Stimulated activated naive CD8-positive, alpha-beta T cell treated with anti-CD3 and anti-CD28 coated beads, Interleukin-15, amount 100 ng/mL, for 72 hours (primary cell): ENCODE measurements at regions not wholly inside any gene's neighbourhood (a gene's known extent, or its start where the extent isn't known, plus 50 kb on each side); places are given as distances from the start of the nearest gene placed in this dataset.
"Not testable (repeated sequence)": the region's sequence is repeated elsewhere in the genome, so short reads cannot be mapped to it uniquely, and the experiment has no call there.

Experiments used
- ATAC-seq: fragments of 150-1000 bp; cut with Tn5 transposase; 2 replicates; pipeline ENCODE4 v1.10.0; 2021; ENCODE audit warnings: mild to moderate bottlenecking, moderate library complexity
- DNase-seq, 2 donors: peaks; one replicate each; pipeline ENCODE4 v3.0.0; 2021 to 2022
- H3K27ac Mint-ChIP-seq, 2 donors: one replicate each; pipeline ENCODE4 v1.8.0; 2022; ENCODE audit warnings: mild to moderate bottlenecking in 2 of 2, mixed read lengths in 2 of 2, moderate library complexity in 2 of 2
- H3K27me3 Mint-ChIP-seq: one replicate; pipeline ENCODE4 v1.8.0; 2022; ENCODE audit warnings: mixed read lengths
- H3K4me1 Mint-ChIP-seq: one replicate; pipeline ENCODE4 v1.8.0; 2022; ENCODE audit warnings: mild to moderate bottlenecking, mixed read lengths
- H3K4me3 Mint-ChIP-seq, 2 donors: one replicate each; pipeline ENCODE4 v1.8.0; 2022; ENCODE audit warnings: mild to moderate bottlenecking in 2 of 2, mixed read lengths in 2 of 2, moderate library complexity in 1 of 2
- H3K9me3 Mint-ChIP-seq, 2 donors: one replicate each; pipeline ENCODE4 v1.8.0; 2022; ENCODE audit warnings: mixed read lengths in 2 of 2

DNA sequence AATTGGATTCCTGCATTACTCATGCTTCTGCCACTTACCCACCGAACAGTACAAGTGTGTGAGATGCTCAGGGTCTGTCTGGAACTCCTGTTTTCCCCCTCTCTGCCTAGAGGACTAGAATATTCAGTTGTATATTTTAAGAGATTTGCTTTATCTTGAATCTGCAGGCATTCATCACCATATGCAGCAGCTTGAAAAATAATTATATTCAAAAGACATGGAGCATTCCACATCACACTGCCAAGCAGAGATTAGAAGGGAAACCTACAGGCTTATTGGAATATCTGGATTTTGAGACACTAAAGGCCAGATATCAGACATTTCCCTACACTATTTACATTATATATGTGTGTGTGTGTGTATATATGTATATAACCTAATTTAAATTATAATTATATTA, 382.8 kb upstream of the POM121L12 start:
- Mint-ChIP-seq H3K4me3 (no peak overlapping the region), H3K9me3 (peaks cover 0 to 7% of the 10 kb centered on the region in 2 donors), H3K27ac (no peak overlapping the region), H3K27me3 (no peaks in the 10 kb centered on the region), H3K4me1 (no peaks in the 10 kb centered on the region)
- no peak for DNase-seq
- no peak for ATAC-seq

- peaks cover 5 to 14% of the 10 kb centered on the region in 2 donors for H3K9me3 Mint-ChIP-seq
- H3K27me3 Mint-ChIP-seq, result no peaks in the 10 kb centered on the region
- DNase-seq, result no peak
- no peak overlapping the region for H3K4me3 Mint-ChIP-seq
- no peaks in the 10 kb centered on the region for H3K4me1 Mint-ChIP-seq
- no peak overlapping the region for H3K27ac Mint-ChIP-seq
- no peak for ATAC-seq
Observed at GRCh38 chr7:52648872-52649271, 386.6 kb upstream of the POM121L12 start.

- Mint-ChIP-seq H3K27me3 (no peaks in the 10 kb centered on the region), H3K4me3 (no peak overlapping the region), H3K27ac (no peak overlapping the region), H3K9me3 (peaks cover 5 to 13% of the 10 kb centered on the region in 2 donors), H3K4me1 (no peaks in the 10 kb centered on the region)
- ATAC-seq (no peak), DNase-seq (no peak)
Observed at GRCh38 chr7:52647046-52647445, 388.4 kb upstream of the POM121L12 start.

DNA sequence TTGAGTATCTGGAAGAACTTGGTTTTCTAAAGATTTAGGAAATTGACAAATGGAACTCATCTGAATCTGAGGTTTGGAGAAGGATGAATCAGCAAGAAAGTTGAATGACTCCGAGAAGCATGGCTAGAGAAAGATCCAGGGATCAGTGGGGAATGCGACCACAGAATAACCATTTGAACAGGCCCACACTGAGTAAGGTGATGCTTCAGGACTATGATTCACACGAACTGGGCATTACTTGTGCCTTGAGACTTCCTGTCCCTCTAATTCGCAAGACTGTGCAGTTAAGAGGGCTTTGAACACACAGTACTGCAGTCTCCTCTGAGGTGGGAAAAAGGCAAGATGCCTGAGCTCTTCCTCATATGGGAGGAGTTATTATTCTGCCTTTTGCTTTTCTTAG, 395.5 kb upstream of the POM121L12 start:
- DNase-seq, result no peak
- Mint-ChIP-seq H3K4me1 (no peaks in the 10 kb centered on the region), H3K27ac (no peak overlapping the region), H3K9me3 (peaks cover 5 to 14% of the 10 kb centered on the region in 2 donors), H3K27me3 (no peaks in the 10 kb centered on the region), H3K4me3 (no peak overlapping the region)
- no peak for ATAC-seq

GRCh38 chr7:52639126-52639525, 396.3 kb upstream of the POM121L12 start:
- H3K4me1 Mint-ChIP-seq, result no peaks in the 10 kb centered on the region

DNA sequence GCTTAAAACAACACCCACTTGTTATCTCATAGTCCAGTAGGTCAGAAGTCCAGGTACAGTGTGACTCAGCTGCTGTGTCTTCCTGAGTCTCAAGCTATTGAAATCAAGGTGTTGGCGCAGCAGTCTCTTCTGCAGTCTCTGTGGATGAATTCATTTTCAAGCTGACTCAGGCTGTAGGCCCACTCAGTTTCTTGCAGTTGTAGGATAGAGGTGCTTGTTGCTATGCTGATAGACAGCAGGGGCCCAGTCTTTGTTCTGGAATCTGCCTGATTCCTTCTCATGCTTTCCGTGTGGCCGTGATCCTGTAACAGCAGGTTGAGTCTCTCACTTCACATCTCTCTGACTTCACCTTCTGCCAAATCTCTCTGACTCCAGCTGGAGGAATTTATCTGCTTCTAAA, 400.4 kb upstream of the POM121L12 start:
- Mint-ChIP-seq H3K9me3 (peaks cover 8 to 10% of the 10 kb centered on the region in 2 donors), H3K4me3 (no peak overlapping the region), H3K4me1 (no peaks in the 10 kb centered on the region), H3K27me3 (no peaks in the 10 kb centered on the region), H3K27ac (no peak overlapping the region)
- no peak for ATAC-seq
- DNase-seq, result no peak

More at GRCh38 chr7:52639126-52639525, 396.3 kb upstream of the POM121L12 start:
- Mint-ChIP-seq H3K4me3 (no peak overlapping the region), H3K27ac (no peak overlapping the region), H3K9me3 (peaks cover 5 to 14% of the 10 kb centered on the region in 2 donors), H3K27me3 (no peaks in the 10 kb centered on the region)
- DNase-seq, result no peak
- no peak for ATAC-seq

DNA sequence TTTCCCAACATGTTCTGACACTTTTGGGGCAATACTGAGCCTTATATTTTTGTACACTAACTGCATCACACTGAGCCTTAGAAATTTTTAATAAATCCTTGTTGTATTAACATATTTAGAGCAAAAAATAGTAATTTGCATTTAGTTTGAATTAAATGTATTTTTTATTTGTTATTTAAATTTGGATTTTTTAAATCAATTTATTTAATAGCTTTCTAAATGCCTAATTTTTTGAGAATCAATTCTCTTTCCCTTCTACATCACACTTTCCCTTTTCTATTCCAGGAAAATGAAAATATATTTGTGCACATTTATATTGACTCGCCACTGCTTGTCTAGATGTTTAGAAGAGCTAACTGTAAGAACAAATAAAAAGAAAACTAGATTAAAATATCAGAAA, 414.6 kb upstream of the POM121L12 start:
- Mint-ChIP-seq H3K9me3 (peaks cover 0 to 2% of the 10 kb centered on the region in 2 donors), H3K4me3 (no peak overlapping the region), H3K27me3 (no peaks in the 10 kb centered on the region), H3K4me1 (no peaks in the 10 kb centered on the region), H3K27ac (no peak overlapping the region)
- DNase-seq (no peak), ATAC-seq (no peak)

- Mint-ChIP-seq H3K27me3 (no peaks in the 10 kb centered on the region), H3K4me1 (no peaks in the 10 kb centered on the region), H3K27ac (no peak overlapping the region), H3K4me3 (no peak overlapping the region), H3K9me3 (peaks cover 8 to 9% of the 10 kb centered on the region in 2 donors)
- ATAC-seq (no peak), DNase-seq (no peak)
Observed at GRCh38 chr7:52616552-52616951, 418.9 kb upstream of the POM121L12 start.

DNA sequence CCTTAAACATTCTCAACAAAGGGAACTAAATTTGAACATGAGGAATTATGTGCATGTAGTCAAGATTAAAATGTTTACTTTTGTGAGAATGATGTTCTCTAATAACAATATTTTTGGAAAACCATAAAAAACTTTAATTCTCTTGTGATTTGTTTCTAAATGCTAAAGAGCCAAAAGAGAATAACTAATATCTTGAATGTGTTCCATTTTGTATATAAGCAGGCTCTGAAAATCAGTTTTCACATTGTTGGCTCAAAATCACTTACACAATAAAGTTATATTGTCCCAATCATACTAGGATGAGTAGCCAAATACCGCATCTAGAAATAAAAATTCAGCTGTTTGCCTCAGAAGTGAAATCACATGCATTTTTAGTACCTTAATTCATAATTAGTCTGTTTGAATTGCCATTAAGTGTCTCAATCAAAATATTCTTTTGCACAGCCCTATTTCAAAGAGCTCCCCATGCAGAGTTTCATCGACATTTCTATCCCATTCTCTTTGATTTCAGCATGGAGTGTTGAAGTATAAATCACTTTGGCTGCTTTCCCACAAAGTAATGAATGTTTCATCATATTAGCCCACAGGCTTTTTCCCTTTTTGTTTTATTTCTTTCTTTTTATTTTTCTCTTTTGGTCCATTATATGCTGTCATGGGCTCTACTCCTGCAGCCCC, 420.3 kb upstream of the POM121L12 start:
- DNase-seq (no peak), ATAC-seq (no peak)
- no peaks in the 10 kb centered on the region for H3K4me1 Mint-ChIP-seq
- no peak overlapping the region for H3K27ac Mint-ChIP-seq
- H3K4me3 Mint-ChIP-seq, result no peak overlapping the region
- peaks cover 9 to 14% of the 10 kb centered on the region in 2 donors for H3K9me3 Mint-ChIP-seq
- no peaks in the 10 kb centered on the region for H3K27me3 Mint-ChIP-seq

DNA sequence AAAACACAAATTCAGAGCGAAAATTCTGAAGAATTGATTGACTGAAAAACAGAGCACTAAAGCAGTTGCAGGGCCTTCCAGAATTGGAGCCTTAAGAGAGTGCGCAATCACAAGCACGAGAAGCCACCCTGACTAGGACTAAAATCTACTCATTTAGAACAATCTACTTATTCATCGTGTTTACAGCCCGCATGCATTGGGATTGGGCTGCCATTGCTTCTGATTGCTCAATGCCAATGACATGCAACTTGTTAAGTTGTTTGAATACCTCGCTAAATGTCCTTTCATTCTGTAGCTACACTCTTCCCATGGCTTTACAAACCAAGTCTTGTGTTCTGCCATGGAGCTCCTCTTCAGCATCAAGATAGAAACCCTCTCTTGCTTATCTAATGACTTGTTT, 425.9 kb upstream of the POM121L12 start:
- H3K4me3 Mint-ChIP-seq, result no peak overlapping the region
- no peak overlapping the region for H3K27ac Mint-ChIP-seq
- H3K9me3 Mint-ChIP-seq, result peaks cover 9 to 17% of the 10 kb centered on the region in 2 donors
- DNase-seq (no peak), ATAC-seq (no peak)
- no peaks in the 10 kb centered on the region for H3K27me3 Mint-ChIP-seq
- no peaks in the 10 kb centered on the region for H3K4me1 Mint-ChIP-seq

- no peaks in the 10 kb centered on the region for H3K27me3 Mint-ChIP-seq
- peaks cover 14% of the 10 kb centered on the region in 2 donors for H3K9me3 Mint-ChIP-seq
- H3K27ac Mint-ChIP-seq, result no peak overlapping the region
- H3K4me1 Mint-ChIP-seq, result no peaks in the 10 kb centered on the region
- ATAC-seq (no peak), DNase-seq (no peak)
- H3K4me3 Mint-ChIP-seq, result no peak overlapping the region
Observed at GRCh38 chr7:52592698-52593097, 442.7 kb upstream of the POM121L12 start.

- Mint-ChIP-seq H3K27ac (no peak overlapping the region), H3K4me3 (no peak overlapping the region), H3K4me1 (no peaks in the 10 kb centered on the region), H3K9me3 (peaks cover 4 to 6% of the 10 kb centered on the region in 2 donors), H3K27me3 (no peaks in the 10 kb centered on the region)
- DNase-seq (no peak), ATAC-seq (no peak)
Observed at GRCh38 chr7:52586704-52587103, 448.7 kb upstream of the POM121L12 start.

GRCh38 chr7:52584041-52584440, 451.4 kb upstream of the POM121L12 start:
- Mint-ChIP-seq H3K4me1 (no peaks in the 10 kb centered on the region), H3K4me3 (no peak overlapping the region), H3K27me3 (no peaks in the 10 kb centered on the region), H3K9me3 (peaks cover 0 to 6% of the 10 kb centered on the region in 2 donors), H3K27ac (no peak overlapping the region)
- DNase-seq (no peak), ATAC-seq (no peak)

DNA sequence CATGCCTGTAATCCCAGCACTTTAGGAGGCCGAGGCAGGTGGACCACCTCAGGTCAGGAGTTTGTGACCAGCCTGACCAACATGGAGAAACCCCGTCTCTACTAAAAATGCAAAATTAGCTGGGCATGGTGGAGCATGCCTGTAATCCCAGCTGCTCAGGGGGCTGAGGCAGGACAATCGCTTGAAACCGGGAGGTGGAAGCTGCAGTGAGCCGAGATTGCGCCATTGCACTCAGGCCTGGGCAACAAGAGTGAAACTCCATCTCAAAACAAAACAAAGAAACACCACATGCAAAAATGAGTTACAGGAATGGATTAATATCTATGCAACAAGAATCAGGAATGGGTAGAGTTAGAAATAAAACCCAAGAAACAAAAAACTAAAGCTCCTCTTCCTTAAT, 462.3 kb upstream of the POM121L12 start:
- DNase-seq, H3K4me3 Mint-ChIP-seq, ATAC-seq, H3K4me1 Mint-ChIP-seq, H3K9me3 Mint-ChIP-seq, H3K27me3 Mint-ChIP-seq: not testable (repeated sequence)
- H3K27ac Mint-ChIP-seq, result peak overlapping the region in 1 of 2 donors; percentile 34

GRCh38 chr7:52571026-52571425, 464.4 kb upstream of the POM121L12 start:
- Mint-ChIP-seq H3K27me3 (no peaks in the 10 kb centered on the region), H3K4me1 (no peaks in the 10 kb centered on the region), H3K27ac (no peak overlapping the region), H3K4me3 (no peak overlapping the region), H3K9me3 (peaks cover 0 to 6% of the 10 kb centered on the region in 2 donors)
- ATAC-seq (no peak), DNase-seq (no peak)

GRCh38 chr7:52569151-52569550, 466.3 kb upstream of the POM121L12 start:
- Mint-ChIP-seq H3K4me1 (no peaks in the 10 kb centered on the region), H3K9me3 (peaks cover 0 to 6% of the 10 kb centered on the region in 2 donors), H3K27me3 (no peaks in the 10 kb centered on the region), H3K27ac (no peak overlapping the region), H3K4me3 (no peak overlapping the region)
- no peak for DNase-seq
- ATAC-seq, result no peak

GRCh38 chr7:52565974-52566373, 469.5 kb upstream of the POM121L12 start:
- ATAC-seq (no peak), DNase-seq (no peak)
- no peak overlapping the region for H3K4me3 Mint-ChIP-seq
- H3K27ac Mint-ChIP-seq, result no peak overlapping the region
- peaks cover 13 to 15% of the 10 kb centered on the region in 2 donors for H3K9me3 Mint-ChIP-seq
- no peaks in the 10 kb centered on the region for H3K4me1 Mint-ChIP-seq
- H3K27me3 Mint-ChIP-seq, result no peaks in the 10 kb centered on the region
